Activated T-cell treated with anti-CD3 and anti-CD28 coated beads, Interleukin-2, amount 50 U/mL, for 1 hour (primary cell): ENCODE measurements at regions not wholly inside any gene's neighbourhood (a gene's known extent, or its start where the extent isn't known, plus 50 kb on each side); places are given as distances from the start of the nearest gene placed in this dataset.
"Not testable (repeated sequence)": the region's sequence is repeated elsewhere in the genome, so short reads cannot be mapped to it uniquely, and the experiment has no call there.

Source experiments
- DNase-seq: peaks from one replicate; pipeline ENCODE4 v3.0.0-alpha.2; 2020

DNA sequence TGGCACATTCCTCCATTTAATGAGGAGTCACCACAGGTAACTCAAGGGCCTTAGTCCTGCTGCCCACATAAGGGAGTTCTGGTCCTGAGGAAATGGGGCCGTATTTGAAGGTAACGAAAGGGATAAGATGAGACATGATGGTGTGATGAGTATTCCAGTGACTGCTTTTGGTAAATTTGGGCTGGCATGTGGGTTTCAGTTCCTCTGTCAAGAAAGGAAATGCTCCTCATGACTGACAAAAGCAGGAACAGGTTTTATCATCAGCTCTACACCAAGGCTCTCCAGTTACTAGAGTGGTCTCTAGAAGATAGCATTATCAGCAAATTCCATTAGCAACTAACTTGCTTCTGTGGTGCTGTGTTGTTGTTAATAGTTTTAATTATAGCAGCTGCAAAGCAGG is 161.8 kb upstream of the PTPN20 start:
- DNase-seq = not testable (repeated sequence)

DNA sequence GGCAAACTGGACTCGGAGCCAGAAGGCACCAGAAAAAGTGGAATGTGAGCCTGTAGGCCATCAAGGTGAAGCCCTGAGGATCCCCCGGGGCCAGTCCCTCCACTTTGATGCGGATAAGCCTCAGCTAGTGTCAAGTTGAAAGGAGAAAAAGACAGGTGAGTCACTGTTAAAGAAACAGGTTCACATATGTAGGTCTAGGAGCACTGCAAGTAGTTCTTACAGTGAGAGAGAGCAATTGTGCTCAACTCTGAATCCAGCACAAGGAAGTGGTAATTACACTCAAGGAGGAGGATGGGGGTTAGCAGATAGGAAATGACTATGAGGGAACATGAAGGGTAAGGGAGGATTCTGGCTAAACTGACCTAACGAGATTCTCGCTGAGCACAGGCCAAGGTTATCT is 157.5 kb upstream of the PTPN20 start:
- not testable (repeated sequence) for DNase-seq

DNA sequence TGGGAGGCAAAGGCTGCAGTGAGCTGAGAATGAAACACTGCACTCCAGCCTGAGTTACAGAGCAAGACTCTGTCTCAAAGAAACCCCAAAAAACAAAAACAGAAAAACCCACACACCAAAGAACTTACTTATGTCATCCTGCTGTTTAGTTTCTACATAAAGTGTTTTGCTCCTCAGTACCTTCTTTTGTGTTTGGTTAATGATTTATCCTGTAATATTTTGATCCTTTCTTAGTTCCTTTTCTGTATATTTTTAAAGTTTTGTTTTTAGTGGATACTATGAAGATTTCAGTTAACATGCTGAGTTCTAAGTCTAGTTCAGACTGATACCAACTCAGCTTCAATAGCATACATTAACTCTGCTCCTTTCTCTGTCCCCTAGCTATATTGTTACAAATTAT is 149.8 kb upstream of the PTPN20 start:
- not testable (repeated sequence) for DNase-seq

DNA sequence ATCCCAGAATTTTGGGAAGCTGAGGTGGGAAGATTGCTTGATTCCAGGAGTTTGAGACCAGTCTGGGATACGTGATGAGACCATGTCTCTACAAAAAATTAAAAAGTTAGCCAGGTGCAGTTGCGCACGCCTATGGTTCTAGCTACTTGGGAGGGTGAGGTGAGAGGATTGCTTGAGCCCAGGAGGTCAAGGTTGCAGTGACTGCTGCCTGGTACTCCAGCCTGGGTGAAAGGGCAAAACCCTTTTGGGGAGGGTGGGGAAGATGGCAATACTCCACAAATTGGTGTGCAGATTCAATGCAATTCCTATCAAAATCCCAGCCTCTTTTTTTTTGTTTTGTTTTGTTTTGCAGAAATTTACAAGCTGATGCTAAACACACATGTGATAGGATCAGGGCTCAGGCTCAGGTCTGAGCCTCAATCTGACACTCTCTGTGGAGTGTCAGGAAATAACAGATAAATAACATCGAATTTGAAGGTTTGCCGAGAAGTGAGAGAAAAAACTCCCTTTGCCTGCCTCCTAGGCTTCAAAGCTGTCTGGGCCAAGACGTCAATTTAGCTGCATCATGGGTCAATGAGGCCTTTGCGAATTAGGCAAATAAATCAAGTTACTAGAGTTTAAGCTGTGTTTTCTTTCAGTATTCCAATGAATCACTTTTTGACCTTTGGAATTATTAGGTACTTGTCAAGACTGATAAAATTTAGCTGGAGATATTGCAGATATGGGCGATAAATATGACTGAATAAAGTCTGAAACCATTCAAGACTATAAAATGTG is 142.5 kb upstream of the PTPN20 start:
- DNase-seq = not testable (repeated sequence)

DNA sequence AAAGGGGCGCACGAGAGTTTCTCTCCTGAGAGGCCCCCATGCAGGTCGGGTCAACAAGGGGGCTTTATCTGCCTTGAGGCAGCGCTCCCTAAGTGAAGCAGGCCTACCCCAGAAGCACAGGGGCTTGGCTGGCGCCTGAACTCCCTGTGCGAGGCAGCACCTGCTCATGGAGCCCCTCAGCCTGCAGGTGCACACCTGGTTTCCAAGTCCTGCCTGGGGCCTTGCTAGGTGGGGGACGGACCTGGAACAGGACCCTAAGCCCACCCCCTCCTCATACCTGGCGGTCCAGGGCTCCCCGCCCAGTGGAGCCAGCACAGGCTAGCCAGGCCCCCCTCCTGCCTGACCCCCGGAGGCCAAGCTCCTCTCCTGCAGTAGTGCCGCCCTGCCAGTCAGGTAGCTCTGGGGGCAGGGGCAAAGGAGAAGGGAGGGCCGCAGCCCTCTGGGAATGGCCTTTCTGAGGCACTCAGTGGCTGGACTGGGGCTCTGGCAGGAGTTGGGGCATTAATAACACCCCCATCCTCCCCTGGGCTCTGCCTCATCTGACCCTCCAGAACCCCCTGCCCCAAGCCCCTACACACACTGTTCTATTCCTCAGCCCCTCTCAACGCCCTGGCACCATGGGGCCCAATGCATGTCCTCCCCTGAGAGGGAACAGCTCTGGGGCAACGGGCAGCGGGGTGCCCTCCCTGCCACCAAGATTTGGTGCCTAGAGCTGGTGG is 137.9 kb upstream of the PTPN20 start:
- DNase-seq = not testable (repeated sequence)

DNA sequence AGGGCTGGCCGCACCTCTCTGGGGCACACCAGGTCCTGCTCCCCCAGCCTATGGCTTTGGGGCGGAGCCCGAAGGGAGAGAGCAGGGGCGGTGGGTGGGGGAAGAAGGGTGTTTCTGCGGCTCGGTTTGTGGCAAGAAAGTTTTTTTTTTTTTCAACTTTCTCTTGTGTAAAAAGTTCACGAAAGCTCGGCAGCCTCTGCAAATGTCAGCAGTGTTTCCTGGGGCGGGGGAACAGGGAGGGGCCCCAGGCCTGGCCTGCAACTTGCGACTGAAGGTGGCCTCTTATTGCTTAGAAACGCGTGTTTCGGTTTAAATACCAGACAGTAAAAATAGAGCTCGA is 137.4 kb upstream of the PTPN20 start:
- DNase-seq = not testable (repeated sequence)

DNA sequence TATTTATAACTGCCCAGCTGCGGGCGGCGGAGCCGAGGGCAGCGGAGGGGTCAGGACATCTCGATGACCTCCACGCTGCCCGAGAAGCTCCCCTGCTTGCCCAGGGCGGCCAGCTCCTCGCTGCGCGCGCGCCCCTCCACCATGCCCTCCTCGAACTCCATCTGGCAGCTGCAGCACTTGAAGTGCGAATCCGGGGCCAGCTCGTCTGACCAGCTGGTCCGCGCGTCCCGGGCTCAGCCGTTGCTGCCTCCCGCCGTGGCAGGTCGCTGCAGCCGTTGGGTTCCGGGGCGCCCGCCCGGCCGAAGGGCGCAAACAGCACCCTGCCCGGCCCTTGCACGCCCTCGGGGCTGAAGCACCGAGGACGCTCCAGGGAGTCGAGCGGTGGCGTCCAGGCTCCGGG is 136.9 kb upstream of the PTPN20 start:
- not testable (repeated sequence) for DNase-seq

DNA sequence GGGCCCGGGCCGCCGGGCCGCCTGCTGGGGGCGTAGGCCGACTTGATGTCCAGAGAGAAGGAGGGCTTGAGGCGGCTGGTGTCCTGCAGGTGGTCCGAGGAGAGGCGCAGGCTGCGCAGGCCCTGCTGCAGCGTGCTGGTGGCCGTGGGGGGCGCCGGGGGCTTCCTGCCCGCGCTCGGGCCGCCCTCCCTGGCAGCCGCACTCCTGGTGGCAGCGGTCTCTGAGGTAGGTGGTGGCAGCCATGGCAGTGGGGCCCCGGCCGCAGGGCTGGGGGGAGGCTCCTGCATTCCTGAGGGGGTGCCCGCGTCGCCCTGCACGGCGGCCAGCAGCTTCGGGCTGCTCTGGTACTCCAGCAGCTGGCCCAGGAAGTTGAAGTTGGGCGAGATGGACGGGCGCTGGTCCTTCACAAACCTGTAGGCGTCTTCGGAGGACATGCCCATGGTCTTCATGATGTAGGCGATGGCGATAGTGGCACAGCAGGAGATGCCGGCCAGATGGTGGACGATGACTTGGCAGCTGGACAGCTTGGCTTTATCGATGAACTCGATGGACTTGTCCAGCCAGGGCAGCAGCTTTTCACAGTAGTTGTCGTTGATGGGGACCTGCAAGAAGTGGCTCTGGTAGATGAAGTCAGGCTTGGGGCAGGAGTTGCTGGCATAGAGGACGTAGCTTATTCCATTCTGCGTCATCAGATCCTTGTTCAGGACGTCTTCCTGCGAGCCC is 136.1 kb upstream of the PTPN20 start:
- not testable (repeated sequence) for DNase-seq

DNA sequence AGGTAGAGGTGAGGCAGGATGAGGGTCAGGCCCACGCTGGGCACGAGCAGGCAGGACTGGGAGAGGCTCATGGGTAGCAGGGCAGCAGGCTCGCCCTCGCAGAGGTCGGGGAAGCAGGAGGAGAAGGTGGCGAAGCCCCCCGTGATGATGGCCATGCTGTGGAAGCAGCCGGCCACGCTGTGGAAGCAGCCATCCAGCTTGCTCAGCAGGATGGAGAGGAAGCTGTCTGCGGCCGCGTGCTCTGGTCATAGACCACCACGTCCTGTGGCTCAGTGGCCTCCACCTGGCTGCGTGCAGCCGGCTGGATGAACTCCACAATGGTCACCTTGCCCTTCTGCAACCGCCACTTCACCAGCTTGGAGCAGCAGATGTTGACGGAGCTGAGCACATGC is 135.6 kb upstream of the PTPN20 start:
- DNase-seq = not testable (repeated sequence)

DNA sequence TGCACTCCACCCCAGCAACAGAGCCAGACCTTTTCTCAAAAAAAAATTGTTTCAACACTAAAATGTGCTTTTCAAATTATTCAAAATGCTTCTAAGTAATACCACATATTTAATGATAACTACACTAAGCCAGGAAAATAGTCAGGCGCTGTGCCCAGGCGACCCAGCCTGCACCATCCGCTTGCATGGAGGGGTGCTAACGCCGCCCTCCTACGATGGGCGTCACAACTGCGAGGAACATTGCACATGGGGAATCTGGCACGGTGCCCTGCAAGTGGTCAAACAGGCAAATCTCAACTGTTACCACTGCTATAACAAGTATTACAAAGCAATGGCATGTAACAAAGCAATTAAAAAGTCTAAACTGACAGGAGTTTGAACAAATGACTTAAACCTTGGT is 131.7 kb upstream of the PTPN20 start:
- not testable (repeated sequence) for DNase-seq

DNA sequence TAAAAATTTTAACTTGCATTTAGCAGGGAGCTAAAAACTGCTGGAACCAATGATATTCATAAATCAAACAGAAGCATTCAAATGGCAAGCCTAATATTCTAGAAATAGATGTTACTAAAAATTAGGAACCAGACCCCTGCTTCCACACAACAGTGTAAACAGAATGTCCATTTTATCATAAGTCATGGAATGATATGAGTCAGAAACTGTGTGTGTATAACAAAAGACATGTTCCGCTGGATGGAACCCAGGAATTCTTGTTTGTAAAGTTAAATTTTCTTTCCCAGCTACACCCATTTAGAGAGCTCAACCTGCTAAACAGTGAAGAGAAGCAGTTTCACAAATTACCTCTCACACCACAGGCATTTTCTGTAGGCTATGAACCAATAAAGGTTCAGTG is 131.1 kb upstream of the PTPN20 start:
- DNase-seq = not testable (repeated sequence)

DNA sequence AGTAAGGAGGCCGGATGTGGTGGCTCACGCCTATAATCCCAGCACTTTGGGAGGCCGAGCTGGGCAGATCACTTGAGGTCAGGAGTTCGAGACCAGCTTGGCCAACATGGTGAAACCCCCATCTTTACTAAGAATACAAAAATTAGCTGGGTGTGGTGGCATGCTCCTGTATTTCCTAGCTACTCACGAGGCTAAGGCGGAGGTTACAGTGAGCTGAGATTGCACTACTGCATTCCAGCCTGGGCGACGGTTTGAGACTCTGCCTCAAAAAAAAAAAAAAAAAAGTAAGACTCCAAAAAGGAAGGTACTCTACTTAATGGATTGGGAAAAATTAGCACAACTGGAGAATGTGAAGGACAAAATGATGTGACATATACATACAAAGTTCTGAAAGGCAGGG is 130.2 kb upstream of the PTPN20 start:
- not testable (repeated sequence) for DNase-seq

DNA sequence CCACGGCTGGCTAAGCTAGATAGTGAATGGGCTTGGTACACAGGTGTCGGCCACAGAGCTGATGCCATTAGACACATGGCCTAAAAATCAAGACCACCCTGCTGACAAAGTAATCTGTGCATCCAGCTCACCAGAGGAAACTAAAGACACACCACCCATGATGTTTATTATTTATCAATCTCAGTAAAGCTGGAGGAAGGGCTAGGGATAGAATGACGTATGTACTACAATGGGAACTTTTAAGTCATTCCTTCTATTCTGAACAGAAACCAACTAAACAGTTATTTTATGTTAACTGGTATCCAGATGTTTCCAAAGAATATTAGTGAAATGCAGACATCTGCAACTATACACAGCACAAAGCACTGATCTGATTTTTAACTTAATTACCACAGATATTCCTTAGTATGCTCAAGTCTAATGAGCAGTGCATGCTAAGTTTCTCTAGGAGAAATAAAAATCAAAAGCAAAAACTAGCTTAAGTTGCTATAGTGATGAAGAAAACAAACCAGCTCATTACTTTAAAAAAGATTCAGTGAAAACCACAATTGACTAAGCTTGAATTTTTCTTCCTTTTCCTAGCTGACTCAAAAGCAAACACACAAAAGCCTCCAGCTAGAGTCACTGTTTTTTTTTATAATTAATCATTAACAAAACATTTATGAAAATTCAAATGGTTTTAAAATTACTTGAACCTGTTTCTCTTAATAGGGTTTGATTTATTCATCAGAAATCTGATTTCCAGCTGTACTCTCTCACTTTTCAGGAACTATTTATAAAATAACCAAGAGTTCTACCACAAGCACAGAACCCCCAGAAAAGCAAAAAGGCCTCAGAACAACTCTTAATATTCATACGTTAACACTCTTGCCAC is 129.0 kb upstream of the PTPN20 start:
- not testable (repeated sequence) for DNase-seq

DNA sequence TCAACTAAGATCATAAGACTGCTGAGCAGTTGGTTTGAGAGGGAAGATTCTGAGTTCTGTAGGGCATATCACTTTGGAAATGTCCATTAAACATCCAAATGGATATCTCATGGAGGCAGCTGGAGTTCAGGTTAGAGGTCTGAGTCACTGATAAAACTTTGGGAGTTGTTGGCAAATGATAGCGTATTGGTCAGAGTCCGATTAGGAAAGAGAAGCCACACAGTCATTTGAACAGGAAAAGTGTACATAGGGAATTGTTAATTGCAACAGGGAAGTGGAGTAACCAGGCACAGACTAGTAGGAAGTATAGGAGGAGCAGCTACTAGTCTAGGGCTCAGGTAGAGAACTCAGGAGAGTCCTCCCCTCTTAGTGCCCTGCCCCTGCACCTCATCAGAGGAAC is 126.6 kb upstream of the PTPN20 start:
- not testable (repeated sequence) for DNase-seq

DNA sequence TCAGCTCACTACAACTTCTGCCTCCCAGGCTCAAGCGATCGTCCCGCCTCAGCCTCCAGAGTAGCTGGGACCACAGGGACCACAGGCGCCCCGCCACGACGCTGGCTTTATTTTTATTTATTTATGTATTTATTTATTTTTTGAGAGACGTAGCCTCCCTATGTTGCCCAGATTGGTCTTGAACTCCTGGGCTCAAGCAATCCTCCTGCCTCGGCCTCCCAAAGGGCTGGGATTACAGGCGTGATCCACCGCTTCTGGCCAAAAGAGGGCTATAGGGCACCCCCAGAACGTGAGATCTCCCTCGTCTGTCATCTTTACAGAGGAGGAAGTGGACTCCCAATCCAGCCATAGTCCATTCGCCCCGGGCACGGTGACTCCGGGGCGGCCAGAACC is 125.1 kb upstream of the PTPN20 start:
- not testable (repeated sequence) for DNase-seq

DNA sequence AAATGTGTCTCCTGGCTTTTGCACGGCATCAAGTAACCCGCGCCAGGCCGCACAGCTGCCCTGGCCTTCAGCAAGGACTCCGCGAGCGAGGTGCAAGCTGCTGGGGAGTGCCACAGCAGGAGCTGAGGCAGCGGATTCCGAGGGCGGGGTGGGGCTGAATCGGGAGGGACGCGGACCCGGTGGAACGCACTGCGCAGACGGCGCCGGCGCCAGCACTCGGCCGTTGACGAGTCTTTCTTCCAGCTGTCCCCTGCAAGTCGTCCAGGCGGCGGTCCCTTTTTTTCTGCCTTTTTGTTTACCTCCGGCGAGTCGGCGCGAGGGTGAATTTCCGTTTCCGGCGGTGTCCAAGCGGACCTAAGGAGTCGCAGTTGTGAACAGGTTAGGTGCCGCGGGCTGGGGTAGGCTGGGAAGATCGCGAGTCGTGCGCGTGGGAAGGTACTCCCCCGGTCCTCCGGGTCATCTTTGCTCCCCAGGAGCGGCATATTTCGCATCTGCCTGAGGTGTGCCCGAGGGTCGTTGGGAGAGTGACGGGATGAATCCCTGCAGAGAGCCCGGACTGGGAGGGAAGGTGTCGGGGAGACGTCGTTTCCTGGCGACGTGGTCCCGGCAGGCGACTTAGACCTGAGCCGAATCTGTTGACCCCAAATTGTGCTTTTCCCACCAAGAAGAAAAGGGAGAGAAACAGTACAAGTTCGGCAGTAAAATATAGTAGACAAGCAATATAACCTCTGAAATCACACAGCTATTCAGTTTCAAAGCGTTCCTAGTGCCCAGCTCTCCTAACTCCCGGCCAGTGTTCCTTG is 124.5 kb upstream of the PTPN20 start:
- peak; percentile 62 for DNase-seq

DNA sequence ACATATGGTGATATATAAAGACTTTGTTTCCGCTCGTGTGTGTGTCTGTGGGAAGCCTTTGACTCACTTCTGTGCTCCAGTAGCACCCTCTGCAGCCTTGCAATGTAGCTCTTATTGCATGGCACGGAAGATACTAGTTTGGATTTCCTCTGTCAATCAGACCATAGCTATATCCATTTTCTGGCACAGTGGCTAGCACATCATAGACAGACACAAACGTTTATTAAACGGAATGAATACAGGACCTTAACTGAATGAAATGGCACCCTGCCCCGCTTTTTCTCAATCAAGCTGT is 124.0 kb upstream of the PTPN20 start:
- DNase-seq = no peak

DNA sequence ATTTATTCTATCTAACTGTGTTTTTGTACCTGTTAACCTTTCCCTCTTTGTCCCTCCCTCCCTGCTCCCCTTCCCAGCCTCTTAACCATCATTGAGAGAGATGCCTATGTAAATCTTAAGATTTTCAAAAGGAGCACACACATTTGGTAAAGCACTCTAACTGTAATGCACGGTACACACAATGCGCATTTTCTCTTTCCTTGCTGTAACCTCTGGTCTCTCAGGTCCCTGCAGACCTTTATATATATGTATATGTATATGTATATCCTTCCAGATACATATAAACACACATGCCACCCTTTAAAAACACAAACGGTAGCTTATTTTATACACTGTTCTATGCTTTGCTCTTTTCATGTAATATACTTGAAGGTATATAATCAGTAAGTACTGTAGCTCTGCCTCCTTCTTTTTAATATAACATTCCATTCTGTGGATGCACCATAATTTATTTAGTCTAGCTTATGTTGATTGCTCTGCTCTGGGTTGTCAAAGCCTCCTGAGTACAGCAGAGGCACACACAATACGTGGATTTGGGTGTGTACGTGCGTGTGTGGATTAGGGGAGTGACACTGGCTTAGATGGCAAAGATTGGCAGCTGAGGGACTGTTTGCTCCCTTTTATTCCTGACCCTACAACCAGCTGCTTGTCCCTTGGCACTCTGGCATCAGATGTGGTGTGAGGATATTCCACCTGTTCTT is 118.4 kb upstream of the PTPN20 start:
- DNase-seq = not testable (repeated sequence)

DNA sequence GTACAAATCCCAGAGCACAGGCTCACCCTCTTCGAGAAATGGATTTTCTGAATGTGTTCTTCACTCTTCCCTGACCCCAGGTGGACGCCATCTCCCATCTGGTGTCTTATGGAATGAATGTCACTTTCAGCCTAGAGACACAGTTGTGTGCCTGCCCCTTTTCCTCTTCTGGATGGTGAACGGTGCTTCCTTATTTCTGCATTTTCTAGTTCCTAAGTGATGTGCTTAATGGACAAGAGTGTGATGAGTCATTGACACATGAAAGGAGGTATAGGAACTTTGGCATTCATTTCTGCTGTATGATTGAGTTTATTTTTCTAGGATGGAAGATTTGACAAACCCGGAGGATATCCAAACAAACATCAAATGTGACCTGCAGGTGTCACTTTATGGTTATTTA is 114.9 kb upstream of the PTPN20 start:
- DNase-seq = not testable (repeated sequence)

DNA sequence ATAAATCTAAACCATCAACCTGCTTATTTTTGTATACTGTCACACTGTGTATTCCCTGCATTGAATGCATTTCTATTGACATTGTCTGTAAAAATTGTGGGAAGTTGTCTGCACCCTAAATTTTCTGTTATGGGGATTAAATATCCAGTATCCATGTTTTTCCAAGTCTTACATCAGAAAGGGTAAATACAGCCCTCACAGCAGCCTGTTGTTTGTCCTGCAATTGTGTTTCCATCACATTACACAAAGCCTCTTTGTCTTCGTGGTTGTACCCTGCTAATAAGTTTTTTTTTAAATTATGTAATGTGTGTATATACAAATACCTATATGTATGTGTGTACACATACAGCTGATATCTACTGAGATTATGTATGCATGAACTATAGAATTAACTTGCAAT is 109.2 kb upstream of the PTPN20 start:
- not testable (repeated sequence) for DNase-seq

DNA sequence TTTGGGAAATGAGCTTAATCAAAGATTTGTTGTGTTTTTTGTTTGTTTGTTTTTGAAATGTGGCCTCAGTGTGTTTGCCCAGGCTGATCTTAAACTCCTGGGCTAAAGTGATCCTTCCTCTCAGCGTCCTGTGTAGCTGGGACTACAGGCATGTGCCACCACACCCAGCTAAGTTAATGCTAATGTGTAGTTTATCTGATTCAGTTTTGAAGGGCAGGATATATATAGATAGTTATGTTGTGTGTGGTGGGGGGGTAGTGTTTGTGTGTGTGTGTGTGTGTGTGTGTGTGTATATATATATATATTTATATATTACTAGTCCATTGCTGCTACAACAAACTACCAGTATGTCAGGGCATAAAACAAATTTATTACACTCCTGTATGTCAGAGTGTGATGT is 108.1 kb upstream of the PTPN20 start:
- not testable (repeated sequence) for DNase-seq
